ENCODE measurements at regions not wholly inside any gene's neighbourhood (a gene's known extent, or its start where the extent isn't known, plus 50 kb on each side); places are given as distances from the start of the nearest gene placed in this dataset.

DNA sequence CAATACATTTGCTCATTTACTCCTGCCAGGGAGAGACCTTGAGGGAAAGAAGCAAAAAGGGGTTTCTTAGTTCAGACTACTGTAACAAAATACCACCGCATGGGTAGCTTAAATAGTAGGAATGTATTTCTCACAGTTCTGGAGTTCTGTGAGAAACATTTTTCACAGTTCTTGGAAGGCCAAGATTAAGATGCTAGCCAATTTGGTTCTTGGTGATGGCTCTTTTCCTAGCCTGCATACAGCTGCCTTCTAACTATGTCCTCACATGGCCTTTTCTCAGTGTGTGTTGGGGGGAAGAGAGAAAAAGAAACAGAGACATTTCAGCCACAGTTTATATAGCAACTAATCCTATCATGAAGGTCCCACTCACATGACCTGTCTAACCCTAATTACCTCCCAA lies 1644.7 kb upstream of the C9orf72 start:
- ChIA-PET POLR2A (no interaction called here), CTCF (no interaction called here)
- no peak overlapping the region for H3K4me3 ChIP-seq (ENCODE audit: low read depth, low read length)
- TF ChIP-seq GLIS2 (tag by site-specific recombination; IDR thresholded peaks at IDR 0.05): no peak
- TF ChIP-seq, protein P1, sequence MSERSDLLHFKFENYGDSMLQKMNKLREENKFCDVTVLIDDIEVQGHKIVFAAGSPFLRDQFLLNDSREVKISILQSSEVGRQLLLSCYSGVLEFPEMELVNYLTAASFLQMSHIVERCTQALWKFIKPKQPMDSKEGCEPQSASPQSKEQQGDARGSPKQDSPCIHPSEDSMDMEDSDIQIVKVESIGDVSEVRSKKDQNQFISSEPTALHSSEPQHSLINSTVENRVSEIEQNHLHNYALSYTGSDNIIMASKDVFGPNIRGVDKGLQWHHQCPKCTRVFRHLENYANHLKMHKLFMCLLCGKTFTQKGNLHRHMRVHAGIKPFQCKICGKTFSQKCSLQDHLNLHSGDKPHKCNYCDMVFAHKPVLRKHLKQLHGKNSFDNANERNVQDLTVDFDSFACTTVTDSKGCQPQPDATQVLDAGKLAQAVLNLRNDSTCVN (tag by site-specific recombination; optimal IDR thresholded peaks at IDR 0.05): no peak
- no peak for TF ChIP-seq ZNF658 (tag by site-specific recombination; IDR thresholded peaks at IDR 0.05)
- no peak for TF ChIP-seq ZSCAN30 (tag by site-specific recombination; IDR thresholded peaks at IDR 0.05)
- TF ChIP-seq, protein P2, sequence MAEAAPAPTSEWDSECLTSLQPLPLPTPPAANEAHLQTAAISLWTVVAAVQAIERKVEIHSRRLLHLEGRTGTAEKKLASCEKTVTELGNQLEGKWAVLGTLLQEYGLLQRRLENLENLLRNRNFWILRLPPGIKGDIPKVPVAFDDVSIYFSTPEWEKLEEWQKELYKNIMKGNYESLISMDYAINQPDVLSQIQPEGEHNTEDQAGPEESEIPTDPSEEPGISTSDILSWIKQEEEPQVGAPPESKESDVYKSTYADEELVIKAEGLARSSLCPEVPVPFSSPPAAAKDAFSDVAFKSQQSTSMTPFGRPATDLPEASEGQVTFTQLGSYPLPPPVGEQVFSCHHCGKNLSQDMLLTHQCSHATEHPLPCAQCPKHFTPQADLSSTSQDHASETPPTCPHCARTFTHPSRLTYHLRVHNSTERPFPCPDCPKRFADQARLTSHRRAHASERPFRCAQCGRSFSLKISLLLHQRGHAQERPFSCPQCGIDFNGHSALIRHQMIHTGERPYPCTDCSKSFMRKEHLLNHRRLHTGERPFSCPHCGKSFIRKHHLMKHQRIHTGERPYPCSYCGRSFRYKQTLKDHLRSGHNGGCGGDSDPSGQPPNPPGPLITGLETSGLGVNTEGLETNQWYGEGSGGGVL (tag by site-specific recombination; IDR thresholded peaks at IDR 0.05): no peak
- TF ChIP-seq BCL11B (tag by site-specific recombination; IDR thresholded peaks at IDR 0.05; ENCODE audit: low read depth): no peak
- TF ChIP-seq ZBTB20 (tag by site-specific recombination; IDR thresholded peaks at IDR 0.05): no peak
- TF ChIP-seq HOXD13 (CRISPR knock-in tag; IDR thresholded peaks at IDR 0.05; ENCODE audit: borderline replicate concordance): no peak
- TF ChIP-seq ZNF19 (tag by site-specific recombination; IDR thresholded peaks at IDR 0.05; ENCODE audit: low read depth): no peak
- H3K4me1 ChIP-seq (ENCODE audit: control insufficient read depth, insufficient read depth, low read length): no peaks in the 10 kb centered on the region; the same call in 1 of the 2 replicates
- no peak overlapping the region for H3K27ac ChIP-seq (ENCODE audit: extremely low read depth, low read depth, low read length)
- no peaks in the 10 kb centered on the region for H3K36me3 ChIP-seq (ENCODE audit: control insufficient read depth in 2 of 2, insufficient read depth in 1 of 2, low read length in 2 of 2)
- H3K9me3 ChIP-seq (ENCODE audit: control insufficient read depth, insufficient read depth, low read depth, low read length): no peaks in the 10 kb centered on the region

DNA sequence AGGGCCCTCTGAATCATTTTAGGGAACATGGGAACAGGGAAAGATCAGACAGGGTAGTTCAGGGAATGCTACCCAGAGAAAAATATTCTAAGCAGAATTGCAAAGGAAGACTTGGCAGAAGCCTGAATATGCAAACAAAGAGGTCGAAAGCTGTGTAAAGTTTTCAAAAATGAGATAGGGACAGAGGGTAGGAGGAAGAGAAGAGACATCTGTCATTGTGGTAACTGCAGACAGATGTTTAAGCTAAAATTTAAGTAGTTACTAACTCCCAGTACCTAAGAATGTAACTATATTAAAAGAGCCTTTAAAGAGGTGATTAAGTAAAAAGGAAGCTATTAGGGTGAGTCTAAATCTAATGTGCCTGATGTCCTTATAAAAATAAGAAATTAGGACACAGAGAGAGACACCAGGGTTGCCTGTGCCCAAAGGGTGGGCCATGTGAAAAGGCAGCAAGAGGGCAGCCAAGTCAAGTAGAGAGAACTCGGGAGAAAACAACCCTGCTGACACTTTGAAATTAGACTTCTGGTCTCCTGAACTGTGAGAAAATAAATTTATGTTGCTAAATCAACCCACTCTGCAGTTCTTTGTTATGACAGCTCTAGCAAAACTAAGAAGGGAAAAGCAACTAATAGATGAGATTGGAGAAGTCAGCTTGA lies 1647.4 kb upstream of the C9orf72 start:
- Histone ChIP-seq H3K36me3 (ENCODE audit: control insufficient read depth in 2 of 2, insufficient read depth in 1 of 2, low read length in 2 of 2) (no peaks in the 10 kb centered on the region), H3K9me3 (ENCODE audit: control insufficient read depth, insufficient read depth, low read depth, low read length) (no peaks in the 10 kb centered on the region), H3K4me3 (ENCODE audit: low read depth, low read length) (no peak overlapping the region), H3K27ac (ENCODE audit: extremely low read depth, low read depth, low read length) (no peak overlapping the region), H3K4me1 (ENCODE audit: control insufficient read depth, insufficient read depth, low read length) (no peaks in the 10 kb centered on the region)
- POLR2A ChIA-PET: no interaction called here
- TF ChIP-seq ZBTB21 (tag by site-specific recombination; IDR thresholded peaks at IDR 0.05) (no peak), KLF16 (tag by site-specific recombination; IDR thresholded peaks at IDR 0.05) (no peak), ZNF133 (tag by site-specific recombination; IDR thresholded peaks at IDR 0.05) (no peak), ZNF521 (tag by site-specific recombination; IDR thresholded peaks at IDR 0.05) (no peak), ZSCAN16 (tag by site-specific recombination; IDR thresholded peaks at IDR 0.05) (no peak), ZNF121 (tag by site-specific recombination; IDR thresholded peaks at IDR 0.05) (no peak), ZNF140 (tag by site-specific recombination; IDR thresholded peaks at IDR 0.05) (no peak), ZSCAN30 (tag by site-specific recombination; IDR thresholded peaks at IDR 0.05) (no peak), KLF8 (tag by site-specific recombination; IDR thresholded peaks at IDR 0.05) (no peak), ZNF114 (tag by site-specific recombination; IDR thresholded peaks at IDR 0.05) (no peak), GLI4 (tag by site-specific recombination; IDR thresholded peaks at IDR 0.05) (no peak), REPIN1 (tag by site-specific recombination; IDR thresholded peaks at IDR 0.05; ENCODE audit: low read depth) (no peak)
- TF ChIP-seq, protein P3, sequence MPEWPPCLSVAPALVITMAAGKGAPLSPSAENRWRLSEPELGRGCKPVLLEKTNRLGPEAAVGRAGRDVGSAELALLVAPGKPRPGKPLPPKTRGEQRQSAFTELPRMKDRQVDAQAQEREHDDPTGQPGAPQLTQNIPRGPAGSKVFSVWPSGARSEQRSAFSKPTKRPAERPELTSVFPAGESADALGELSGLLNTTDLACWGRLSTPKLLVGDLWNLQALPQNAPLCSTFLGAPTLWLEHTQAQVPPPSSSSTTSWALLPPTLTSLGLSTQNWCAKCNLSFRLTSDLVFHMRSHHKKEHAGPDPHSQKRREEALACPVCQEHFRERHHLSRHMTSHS (tag by site-specific recombination; IDR thresholded peaks at IDR 0.05): no peak
- TF ChIP-seq, protein P4, sequence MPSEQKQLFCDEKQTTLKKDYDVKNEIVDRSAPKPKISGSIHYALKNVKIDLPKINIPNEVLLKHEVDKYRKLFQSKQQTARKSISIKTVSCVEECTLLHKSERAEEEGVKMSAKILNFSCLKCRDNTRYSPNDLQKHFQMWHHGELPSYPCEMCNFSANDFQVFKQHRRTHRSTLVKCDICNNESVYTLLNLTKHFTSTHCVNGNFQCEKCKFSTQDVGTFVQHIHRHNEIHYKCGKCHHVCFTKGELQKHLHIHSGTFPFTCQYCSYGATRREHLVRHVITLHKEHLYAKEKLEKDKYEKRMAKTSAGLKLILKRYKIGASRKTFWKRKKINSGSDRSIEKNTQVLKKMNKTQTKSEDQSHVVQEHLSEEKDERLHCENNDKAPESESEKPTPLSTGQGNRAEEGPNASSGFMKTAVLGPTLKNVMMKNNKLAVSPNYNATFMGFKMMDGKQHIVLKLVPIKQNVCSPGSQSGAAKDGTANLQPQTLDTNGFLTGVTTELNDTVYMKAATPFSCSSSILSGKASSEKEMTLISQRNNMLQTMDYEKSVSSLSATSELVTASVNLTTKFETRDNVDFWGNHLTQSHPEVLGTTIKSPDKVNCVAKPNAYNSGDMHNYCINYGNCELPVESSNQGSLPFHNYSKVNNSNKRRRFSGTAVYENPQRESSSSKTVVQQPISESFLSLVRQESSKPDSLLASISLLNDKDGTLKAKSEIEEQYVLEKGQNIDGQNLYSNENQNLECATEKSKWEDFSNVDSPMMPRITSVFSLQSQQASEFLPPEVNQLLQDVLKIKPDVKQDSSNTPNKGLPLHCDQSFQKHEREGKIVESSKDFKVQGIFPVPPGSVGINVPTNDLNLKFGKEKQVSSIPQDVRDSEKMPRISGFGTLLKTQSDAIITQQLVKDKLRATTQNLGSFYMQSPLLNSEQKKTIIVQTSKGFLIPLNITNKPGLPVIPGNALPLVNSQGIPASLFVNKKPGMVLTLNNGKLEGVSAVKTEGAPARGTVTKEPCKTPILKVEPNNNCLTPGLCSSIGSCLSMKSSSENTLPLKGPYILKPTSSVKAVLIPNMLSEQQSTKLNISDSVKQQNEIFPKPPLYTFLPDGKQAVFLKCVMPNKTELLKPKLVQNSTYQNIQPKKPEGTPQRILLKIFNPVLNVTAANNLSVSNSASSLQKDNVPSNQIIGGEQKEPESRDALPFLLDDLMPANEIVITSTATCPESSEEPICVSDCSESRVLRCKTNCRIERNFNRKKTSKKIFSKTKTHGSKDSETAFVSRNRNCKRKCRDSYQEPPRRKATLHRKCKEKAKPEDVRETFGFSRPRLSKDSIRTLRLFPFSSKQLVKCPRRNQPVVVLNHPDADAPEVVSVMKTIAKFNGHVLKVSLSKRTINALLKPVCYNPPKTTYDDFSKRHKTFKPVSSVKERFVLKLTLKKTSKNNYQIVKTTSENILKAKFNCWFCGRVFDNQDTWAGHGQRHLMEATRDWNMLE (tag by site-specific recombination; conservative IDR thresholded peaks at IDR 0.05; ENCODE audit: low read depth): no peak
- TF ChIP-seq, protein P5, sequence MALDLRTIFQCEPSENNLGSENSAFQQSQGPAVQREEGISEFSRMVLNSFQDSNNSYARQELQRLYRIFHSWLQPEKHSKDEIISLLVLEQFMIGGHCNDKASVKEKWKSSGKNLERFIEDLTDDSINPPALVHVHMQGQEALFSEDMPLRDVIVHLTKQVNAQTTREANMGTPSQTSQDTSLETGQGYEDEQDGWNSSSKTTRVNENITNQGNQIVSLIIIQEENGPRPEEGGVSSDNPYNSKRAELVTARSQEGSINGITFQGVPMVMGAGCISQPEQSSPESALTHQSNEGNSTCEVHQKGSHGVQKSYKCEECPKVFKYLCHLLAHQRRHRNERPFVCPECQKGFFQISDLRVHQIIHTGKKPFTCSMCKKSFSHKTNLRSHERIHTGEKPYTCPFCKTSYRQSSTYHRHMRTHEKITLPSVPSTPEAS (tag by site-specific recombination; IDR thresholded peaks at IDR 0.05): no peak
- TF ChIP-seq, protein P6, sequence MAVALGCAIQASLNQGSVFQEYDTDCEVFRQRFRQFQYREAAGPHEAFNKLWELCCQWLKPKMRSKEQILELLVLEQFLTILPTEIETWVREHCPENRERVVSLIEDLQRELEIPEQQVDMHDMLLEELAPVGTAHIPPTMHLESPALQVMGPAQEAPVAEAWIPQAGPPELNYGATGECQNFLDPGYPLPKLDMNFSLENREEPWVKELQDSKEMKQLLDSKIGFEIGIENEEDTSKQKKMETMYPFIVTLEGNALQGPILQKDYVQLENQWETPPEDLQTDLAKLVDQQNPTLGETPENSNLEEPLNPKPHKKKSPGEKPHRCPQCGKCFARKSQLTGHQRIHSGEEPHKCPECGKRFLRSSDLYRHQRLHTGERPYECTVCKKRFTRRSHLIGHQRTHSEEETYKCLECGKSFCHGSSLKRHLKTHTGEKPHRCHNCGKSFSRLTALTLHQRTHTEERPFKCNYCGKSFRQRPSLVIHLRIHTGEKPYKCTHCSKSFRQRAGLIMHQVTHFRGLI (tag by site-specific recombination; IDR thresholded peaks at IDR 0.05): no peak
- CTCF ChIA-PET: interaction anchor here (0.7 to 1.0 kb wide), 2 partner anchors 9 to 814 kb away, joined by 3 read pairs; no protein-coding TSS in a partner anchor

Measured in HEK293 (cell line).